ENCODE measurements at regions not wholly inside any gene's neighbourhood (a gene's known extent, or its start where the extent isn't known, plus 50 kb on each side); places are given as distances from the start of the nearest gene placed in this dataset.

GRCh38 chr16:65655802-65656201 lies 533.9 kb upstream of the CDH11 start:
- DNase-seq, result no peak

- no peak for DNase-seq
Measured at GRCh38 chr16:65648101-65648500, 526.2 kb upstream of the CDH11 start.

GRCh38 chr16:65644821-65645220 lies 523.0 kb upstream of the CDH11 start:
- DNase-seq, result no peak

- DNase-seq, result no peak
Measured at GRCh38 chr16:65641762-65642289, 520.0 kb upstream of the CDH11 start.

GRCh38 chr16:65641049-65641761 lies 519.3 kb upstream of the CDH11 start:
- DNase-seq, result no peak

GRCh38 chr16:65634833-65635232 lies 513.0 kb upstream of the CDH11 start:
- DNase-seq, result no peak

- DNase-seq, result no peak
Measured at GRCh38 chr16:65634291-65634690, 512.4 kb upstream of the CDH11 start.

GRCh38 chr16:65624666-65625065 lies 502.8 kb upstream of the CDH11 start:
- no peak for DNase-seq

- DNase-seq, result no peak
Measured at GRCh38 chr16:65624229-65624628, 502.4 kb upstream of the CDH11 start.

- no peak for DNase-seq
Measured at GRCh38 chr16:65622871-65623270, 501.0 kb upstream of the CDH11 start.

- no peak for DNase-seq
Measured at GRCh38 chr16:65622151-65622550, 500.3 kb upstream of the CDH11 start.

GRCh38 chr16:65621640-65622039 lies 499.8 kb upstream of the CDH11 start:
- DNase-seq, result no peak

- DNase-seq, result no peak
Measured at GRCh38 chr16:65619606-65620005, 497.7 kb upstream of the CDH11 start.

GRCh38 chr16:65618931-65619330 lies 497.1 kb upstream of the CDH11 start:
- DNase-seq, result no peak

- no peak for DNase-seq
Measured at GRCh38 chr16:65618333-65618732, 496.5 kb upstream of the CDH11 start.

GRCh38 chr16:65617421-65617820 lies 495.6 kb upstream of the CDH11 start:
- DNase-seq, result no peak

- no peak for DNase-seq
Measured at GRCh38 chr16:65608455-65608854, 486.6 kb upstream of the CDH11 start.

- DNase-seq, result no peak
Measured at GRCh38 chr16:65604771-65605170, 482.9 kb upstream of the CDH11 start.

GRCh38 chr16:65601781-65602180 lies 479.9 kb upstream of the CDH11 start:
- DNase-seq, result no peak

- DNase-seq, result no peak
Measured at GRCh38 chr16:65600629-65601028, 478.8 kb upstream of the CDH11 start.

GRCh38 chr16:65600046-65600445 lies 478.2 kb upstream of the CDH11 start:
- no peak for DNase-seq

- no peak for DNase-seq
Measured at GRCh38 chr16:65598621-65599020, 476.8 kb upstream of the CDH11 start.

GRCh38 chr16:65583498-65583897 lies 461.6 kb upstream of the CDH11 start:
- no peak for DNase-seq

- no peak for DNase-seq
Measured at GRCh38 chr16:65579050-65579449, 457.2 kb upstream of the CDH11 start.

GRCh38 chr16:65576631-65577030 lies 454.8 kb upstream of the CDH11 start:
- no peak for DNase-seq
